GM18858 (cell line): ENCODE measurements at regions not wholly inside any gene's neighbourhood (a gene's known extent, or its start where the extent isn't known, plus 50 kb on each side); places are given as distances from the start of the nearest gene placed in this dataset.

Experiments used
- ATAC-seq: cut with Tn5 transposase; IDR thresholded peaks from one replicate; pipeline ENCODE4 v1.9.1; 2021; ENCODE audit not compliant: unreplicated experiment

GRCh38 chr10:3471927-3472286 is 299.3 kb upstream of the PITRM1 start:
- ATAC-seq, result no peak

DNA sequence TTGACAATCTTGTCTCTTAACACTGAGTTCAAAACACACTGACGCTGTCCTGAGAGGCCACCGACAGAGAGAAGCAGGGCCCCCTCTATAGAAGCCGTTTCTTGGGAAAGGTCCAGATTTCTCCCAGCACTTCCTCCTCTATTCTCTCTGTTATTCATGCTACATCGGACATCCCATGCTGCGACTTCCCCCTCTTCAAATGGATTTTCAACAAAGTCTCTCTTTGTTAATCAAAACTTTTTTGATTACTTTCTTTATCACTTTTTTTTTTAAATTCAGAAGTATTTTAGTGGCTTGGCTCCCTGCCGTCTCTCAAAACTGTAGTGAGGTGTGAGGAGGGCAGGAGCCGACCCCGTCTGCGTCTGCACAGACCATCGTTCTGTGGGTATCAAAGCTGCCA is 298.9 kb upstream of the PITRM1 start:
- no peak for ATAC-seq

GRCh38 chr10:3470191-3470590 is 297.6 kb upstream of the PITRM1 start:
- ATAC-seq, result no peak

DNA sequence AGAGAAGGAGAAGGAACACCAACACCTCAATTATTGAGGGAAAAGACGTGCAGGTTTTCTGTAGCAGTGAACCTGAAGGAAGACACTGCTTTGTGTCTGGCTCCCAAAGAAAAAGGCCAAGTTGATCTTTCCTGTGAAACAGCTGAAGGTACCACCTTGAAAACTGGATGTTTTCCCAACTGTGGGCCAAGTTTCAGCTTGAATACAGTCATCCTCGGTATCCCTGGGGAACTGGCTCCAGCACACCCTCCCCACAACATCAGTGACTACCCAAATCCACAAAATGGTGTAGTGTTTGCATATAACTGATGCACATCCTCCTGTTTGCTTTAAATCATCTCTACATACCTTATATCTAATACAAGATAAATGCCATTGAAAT is 297.0 kb upstream of the PITRM1 start:
- ATAC-seq, result no peak

DNA sequence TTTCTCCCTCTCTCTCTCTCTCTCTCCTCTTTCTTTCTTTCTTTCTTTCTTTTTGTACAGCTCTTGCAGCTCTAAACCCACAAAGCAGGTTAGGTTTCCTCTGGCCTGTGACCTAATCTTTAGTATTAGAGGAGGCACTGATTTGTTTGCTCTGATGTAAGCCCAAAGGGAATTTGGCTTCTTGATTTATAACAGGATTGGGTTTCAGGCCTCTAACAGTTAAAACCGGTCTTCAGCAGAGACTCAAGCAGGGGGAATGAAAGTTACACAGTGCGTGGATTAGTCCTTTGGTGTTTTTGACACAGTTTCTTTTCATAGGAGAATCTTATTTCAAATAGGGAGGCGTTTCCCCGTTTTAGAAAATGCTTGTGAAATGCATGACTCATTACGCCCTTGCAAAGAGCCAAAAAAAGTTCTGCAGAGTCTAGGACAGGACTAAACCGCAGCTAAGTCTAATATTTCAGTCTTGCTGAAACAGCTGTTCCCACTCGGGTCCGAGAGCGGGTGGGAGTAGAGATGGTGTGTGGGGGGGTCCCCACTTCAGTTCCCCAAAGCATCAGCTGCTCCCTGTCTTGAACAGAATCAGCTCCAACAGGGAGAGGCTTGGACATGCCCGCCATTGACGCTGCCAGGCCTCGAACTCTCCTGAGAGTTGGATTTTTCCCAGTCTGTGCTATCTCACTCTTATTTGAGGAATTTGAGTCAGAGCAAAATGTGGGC is 296.5 kb upstream of the PITRM1 start:
- no peak for ATAC-seq

GRCh38 chr10:3467052-3467951 is 294.7 kb upstream of the PITRM1 start:
- no peak for ATAC-seq

GRCh38 chr10:3465406-3465891 is 292.9 kb upstream of the PITRM1 start:
- no peak for ATAC-seq

DNA sequence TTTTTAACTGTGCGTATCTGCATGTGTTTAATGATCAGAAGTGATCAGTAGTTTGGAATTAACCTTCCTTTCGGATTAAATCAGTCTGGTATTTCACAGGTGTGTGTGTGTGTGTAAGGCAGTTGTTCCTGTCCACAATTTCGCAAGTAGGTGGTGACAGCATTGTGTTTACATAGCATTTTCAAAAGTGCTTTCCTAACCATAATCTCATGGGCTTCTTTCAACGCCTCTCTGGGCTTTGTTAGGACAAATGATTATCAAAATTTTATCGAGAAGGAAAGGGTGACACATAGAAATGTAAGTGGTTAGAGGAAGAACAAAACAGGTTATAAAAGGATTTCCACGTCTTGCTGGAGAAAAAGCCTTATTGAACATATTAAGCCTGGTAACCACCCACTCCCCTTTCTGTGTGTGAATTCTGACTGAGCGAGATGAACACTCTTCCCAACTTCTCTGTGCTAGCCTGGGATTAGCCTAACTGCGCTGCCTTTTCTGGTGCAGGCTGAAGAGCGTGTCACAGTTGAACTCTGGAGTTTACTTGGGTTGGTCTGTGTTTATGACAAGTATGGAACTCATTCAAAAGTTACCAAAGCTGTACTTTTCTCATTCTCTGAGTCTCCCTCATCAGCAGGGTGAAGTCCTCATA is 292.3 kb upstream of the PITRM1 start:
- no peak for ATAC-seq

DNA sequence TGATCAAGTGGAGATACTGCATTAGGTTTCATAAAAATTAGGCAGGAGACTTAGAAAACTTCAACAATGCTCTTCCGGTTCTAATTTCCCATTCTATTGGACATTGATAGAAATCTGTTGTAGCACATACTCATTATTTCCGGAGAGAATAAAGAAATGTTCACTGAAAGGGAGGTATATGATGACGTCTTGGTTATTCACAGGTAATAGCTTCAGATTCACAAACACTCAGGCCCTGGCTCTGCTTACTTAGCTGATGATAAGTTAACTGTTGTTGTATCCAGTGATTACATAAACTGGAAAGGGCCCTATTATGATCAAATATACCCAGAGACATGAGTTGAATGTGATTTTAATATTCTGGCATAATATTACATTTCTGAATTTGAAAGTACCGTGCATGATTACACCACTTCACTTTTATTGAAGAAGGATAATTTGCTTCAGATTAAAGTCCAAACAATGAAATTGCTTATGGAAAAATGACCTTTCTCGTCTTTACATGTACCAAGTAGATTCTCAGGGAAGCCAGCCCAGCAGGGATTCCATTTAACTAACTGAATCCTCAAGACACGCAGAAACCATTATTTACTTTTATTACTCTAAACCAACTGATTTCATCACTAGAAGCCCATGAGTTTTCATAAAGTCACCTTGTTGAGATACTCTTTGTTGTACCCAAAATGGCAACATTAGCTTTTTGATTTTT is 288.0 kb upstream of the PITRM1 start:
- ATAC-seq, result no peak

GRCh38 chr10:3455385-3456334 is 283.1 kb upstream of the PITRM1 start:
- ATAC-seq, result no peak

- no peak for ATAC-seq
These were observed 280.2 kb upstream of the PITRM1 start for GRCh38 chr10:3452683-3453361.

DNA sequence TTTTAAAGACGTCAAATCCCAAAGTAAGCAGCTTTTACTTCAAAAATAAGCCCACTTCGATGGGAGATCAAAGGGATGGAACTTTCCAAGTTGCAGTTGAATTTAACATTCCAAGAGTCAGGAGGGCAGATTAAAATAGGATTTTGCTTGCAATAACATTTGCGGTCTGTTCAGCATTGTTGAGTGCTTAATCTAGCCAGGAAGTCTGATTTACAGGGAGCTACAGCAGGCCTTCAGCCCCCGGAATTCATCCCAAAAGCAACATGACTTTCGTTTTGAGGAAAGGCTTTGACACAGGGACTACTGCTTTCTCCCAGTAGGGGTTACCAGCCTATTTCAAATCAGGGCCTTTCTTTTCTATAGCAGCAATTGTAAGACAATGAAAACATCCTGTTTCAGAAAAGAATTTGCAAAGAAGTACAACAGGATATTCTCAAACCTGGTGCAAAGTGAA is 279.6 kb upstream of the PITRM1 start:
- no peak for ATAC-seq

- no peak for ATAC-seq
These were observed 279.1 kb upstream of the PITRM1 start for GRCh38 chr10:3451516-3452172.

DNA sequence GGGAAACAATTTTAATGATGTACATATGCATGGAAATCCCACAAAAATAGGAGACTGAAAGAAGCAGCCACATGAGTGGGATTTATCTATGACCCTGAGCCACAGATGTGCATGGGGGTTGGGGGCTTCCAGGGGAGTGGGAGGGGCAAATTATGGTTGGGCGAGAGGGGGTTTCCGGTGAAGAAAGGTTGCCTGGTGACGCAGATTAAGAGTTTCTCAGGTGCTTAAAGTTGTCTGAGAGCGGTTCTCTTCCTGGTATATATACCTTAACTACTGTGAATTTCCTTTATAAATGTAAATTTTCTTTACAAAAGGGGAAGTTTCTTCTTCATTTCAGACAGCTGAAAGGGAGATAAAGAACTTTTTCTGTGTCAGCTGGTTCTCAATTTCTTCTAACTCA is 273.6 kb upstream of the PITRM1 start:
- ATAC-seq, result no peak

DNA sequence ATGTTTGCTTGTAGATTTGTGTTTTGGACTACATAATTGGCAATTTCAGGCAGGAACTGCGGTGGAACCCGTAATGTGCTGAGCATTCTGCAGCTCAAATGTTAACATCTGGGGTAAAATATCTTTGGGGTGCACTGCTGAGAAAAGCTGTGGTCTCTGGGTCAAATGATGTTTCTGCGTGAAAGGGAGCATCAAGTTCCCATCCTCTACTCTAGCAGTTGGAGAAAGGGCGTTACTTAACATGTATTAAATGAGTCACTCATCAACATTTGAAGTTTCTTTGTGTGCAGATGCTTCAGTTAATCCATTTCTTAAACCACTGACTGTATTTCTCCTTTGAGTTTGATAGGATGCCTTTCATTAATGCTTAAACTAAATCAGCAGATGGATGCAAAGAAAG is 273.1 kb upstream of the PITRM1 start:
- no peak for ATAC-seq

DNA sequence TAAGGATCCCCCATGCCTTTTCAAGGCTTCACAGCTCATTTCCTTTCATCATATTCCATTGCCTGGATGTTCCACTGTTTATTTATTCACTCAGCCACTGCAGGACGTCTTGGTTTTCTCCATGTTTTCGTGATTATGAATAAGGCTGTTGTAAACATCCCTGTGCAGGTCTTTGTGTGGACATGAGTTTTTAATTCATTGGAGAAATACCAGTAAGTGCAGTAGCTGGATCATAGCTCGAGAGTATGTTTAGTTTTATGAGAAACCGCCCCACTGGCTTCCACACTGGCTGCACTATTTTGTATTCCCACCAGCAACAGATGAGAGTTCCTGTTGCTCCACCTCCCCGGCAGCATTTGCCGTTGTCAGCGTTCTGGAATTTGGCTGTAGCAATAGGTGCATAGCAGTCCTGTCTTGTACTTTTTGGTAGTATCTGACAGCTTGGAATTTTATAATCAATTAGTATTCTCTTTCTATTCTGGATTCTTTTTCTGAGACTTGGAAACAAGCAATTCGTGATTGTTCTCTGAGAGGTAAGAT is 269.9 kb upstream of the PITRM1 start:
- ATAC-seq, result no peak

GRCh38 chr10:3439183-3439582 is 266.6 kb upstream of the PITRM1 start:
- ATAC-seq, result no peak

DNA sequence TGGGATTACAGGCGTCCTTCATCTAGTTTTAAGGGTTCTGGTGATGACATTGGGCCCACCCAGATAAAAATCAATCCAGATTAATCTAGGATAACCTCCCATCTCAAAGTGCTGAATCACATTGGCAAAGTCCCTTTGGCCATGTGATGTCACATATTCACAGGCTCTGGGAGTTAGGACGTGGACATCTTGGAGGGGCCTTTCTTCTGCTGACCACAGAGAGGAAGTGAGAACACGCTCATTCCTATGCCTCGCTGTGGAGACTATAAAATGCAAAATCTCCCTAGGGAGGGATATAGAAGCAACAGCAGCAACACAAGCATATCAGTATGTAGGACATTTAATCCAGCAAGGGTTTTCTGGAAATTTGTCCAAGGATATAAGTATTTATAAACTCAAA is 266.0 kb upstream of the PITRM1 start:
- ATAC-seq, result no peak

DNA sequence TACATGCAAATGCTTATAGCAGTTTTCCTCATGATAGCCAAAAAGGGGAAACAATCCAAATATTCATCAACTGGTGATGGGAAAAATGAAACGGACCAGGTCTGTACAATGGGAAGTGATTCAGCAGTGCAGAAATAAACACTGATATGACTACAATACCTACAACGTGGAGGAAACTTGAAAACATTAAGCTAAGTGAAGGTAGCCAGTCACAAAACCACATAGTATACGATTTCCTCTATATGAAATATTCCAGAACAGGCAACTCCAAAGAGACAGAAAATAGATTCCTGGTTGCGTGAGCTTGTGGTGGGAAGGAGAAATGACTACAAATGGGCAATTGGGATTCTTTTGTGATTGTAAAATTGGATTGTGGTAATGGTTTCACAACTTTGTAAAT is 263.1 kb upstream of the PITRM1 start:
- ATAC-seq, result no peak
